ENCODE measurements at regions not wholly inside any gene's neighbourhood (a gene's known extent, or its start where the extent isn't known, plus 50 kb on each side); places are given as distances from the start of the nearest gene placed in this dataset.
A peak's percentile ranks its signal among the peaks of the same experiment; 100 is the strongest.
"Not testable (repeated sequence)": the region's sequence is repeated elsewhere in the genome, so short reads cannot be mapped to it uniquely, and the experiment has no call there.

DNA sequence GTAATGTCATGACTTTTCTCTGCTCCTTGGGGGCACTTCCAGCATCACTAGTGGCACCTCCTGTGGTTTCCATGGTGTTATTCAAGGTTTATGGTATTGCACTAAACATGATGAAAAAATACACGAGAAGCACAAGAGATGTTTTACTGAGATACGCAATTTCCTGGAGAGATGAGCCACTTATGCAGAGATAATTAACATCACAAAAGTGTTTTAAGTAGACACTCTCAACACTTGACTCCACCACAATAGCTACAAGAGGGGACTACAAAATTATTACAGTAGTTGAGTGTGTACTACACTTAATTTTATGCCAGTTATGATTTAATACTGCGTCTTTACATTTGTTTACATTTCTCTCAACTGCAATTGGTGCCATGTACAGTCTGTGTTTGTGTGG lies 906.7 kb downstream of the DNAJB9 start:
- TF ChIP-seq, protein P1, sequence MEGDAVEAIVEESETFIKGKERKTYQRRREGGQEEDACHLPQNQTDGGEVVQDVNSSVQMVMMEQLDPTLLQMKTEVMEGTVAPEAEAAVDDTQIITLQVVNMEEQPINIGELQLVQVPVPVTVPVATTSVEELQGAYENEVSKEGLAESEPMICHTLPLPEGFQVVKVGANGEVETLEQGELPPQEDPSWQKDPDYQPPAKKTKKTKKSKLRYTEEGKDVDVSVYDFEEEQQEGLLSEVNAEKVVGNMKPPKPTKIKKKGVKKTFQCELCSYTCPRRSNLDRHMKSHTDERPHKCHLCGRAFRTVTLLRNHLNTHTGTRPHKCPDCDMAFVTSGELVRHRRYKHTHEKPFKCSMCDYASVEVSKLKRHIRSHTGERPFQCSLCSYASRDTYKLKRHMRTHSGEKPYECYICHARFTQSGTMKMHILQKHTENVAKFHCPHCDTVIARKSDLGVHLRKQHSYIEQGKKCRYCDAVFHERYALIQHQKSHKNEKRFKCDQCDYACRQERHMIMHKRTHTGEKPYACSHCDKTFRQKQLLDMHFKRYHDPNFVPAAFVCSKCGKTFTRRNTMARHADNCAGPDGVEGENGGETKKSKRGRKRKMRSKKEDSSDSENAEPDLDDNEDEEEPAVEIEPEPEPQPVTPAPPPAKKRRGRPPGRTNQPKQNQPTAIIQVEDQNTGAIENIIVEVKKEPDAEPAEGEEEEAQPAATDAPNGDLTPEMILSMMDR (IDR thresholded peaks at IDR 0.05; ENCODE audit: control extremely low read depth, extremely low read depth): no peak
- no peak overlapping the region for H3K9ac ChIP-seq (ENCODE audit: insufficient read depth in 1 of 2, low read length in 2 of 2)
- no peaks in the 10 kb centered on the region for H3K9me3 ChIP-seq (ENCODE audit: control insufficient read depth in 4 of 4, insufficient read depth in 3 of 4, low read length in 3 of 4)
- H3K27me3 ChIP-seq (ENCODE audit: control insufficient read depth in 3 of 3, insufficient read depth in 3 of 3, low read length in 2 of 3): no peaks in the 10 kb centered on the region
- WGBS, 2 donors: 84 to 85% methylated on average over 3 of the region's 3 CpGs
- H3K4me3 ChIP-seq: no peak overlapping the region
- ATAC-seq (ENCODE audit: insufficient read depth, low FRiP score): no peak
- no peak overlapping the region for H3K27ac ChIP-seq (ENCODE audit: low read depth in 1 of 2, low read length in 1 of 2)
- H3K4me1 ChIP-seq (ENCODE audit: control insufficient read depth in 5 of 5, insufficient read depth in 5 of 5, low read length in 5 of 5): peaks cover 0 to 9% (median 0%) of the 10 kb centered on the region in 5 donors
- H3K36me3 ChIP-seq (ENCODE audit: control insufficient read depth in 4 of 4, insufficient read depth in 4 of 4, low read length in 4 of 4): no peaks in the 10 kb centered on the region
- no peak for DNase-seq

DNA sequence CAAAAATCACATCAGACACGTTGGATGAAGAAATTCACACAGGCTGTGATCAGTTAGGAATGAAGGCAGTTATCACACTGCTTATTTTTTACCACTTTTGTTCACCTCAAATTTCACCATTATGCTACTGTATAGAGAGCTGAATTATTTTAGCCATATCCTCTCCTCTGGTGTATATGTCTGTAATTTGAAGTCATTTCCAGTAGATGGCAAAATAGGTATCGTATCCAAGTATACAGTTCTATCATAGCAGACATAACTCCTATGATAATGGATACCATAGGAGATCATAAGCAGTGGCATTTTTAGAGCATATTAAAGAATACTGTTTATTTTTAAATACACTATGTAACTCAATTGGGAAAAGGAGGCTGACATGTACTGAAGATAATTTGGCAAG lies 909.7 kb downstream of the DNAJB9 start:
- TF ChIP-seq, protein P1 (IDR thresholded peaks at IDR 0.05; ENCODE audit: control extremely low read depth, extremely low read depth): no peak
- no peaks in the 10 kb centered on the region for H3K27me3 ChIP-seq (ENCODE audit: control insufficient read depth in 3 of 3, insufficient read depth in 3 of 3, low read length in 2 of 3)
- ATAC-seq (ENCODE audit: insufficient read depth, low FRiP score): no peak
- DNase-seq: peak in 2 of 3 donors; percentile 40 to 59
- H3K4me3 ChIP-seq: no peak overlapping the region
- no peak overlapping the region for H3K9ac ChIP-seq (ENCODE audit: insufficient read depth in 1 of 2, low read length in 2 of 2)
- peaks cover 0 to 10% (median 0%) of the 10 kb centered on the region in 5 donors for H3K4me1 ChIP-seq (ENCODE audit: control insufficient read depth in 5 of 5, insufficient read depth in 5 of 5, low read length in 5 of 5)
- H3K36me3 ChIP-seq (ENCODE audit: control insufficient read depth in 4 of 4, insufficient read depth in 4 of 4, low read length in 4 of 4): no peaks in the 10 kb centered on the region
- H3K9me3 ChIP-seq (ENCODE audit: control insufficient read depth in 4 of 4, insufficient read depth in 3 of 4, low read length in 3 of 4): no peaks in the 10 kb centered on the region
- H3K27ac ChIP-seq (ENCODE audit: low read depth in 1 of 2, low read length in 1 of 2): no peak overlapping the region
- 40 to 70% methylated on average over 2 of the region's 2 CpGs for WGBS, 2 donors

DNA sequence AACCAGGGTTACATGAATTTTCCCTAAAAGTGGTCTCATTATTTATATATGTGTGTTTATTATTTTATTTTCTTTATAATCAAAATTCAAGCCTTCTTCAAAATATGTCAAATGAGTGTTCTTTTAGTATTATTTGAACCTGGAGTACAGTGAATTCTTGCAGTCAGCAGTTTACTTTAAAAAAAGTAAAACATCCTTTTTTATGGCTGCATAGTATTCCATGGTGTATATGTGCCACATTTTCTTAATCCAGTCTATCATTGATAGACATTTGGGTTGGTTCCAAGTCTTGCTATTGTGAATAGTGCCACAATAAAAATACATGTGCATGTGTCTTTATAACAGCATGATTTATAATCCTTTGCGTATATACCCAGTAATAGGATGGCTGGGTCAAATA lies 920.9 kb downstream of the DNAJB9 start:
- not testable (repeated sequence) for H3K4me1 ChIP-seq (ENCODE audit: control insufficient read depth in 5 of 5, insufficient read depth in 5 of 5, low read length in 5 of 5); H3K9ac ChIP-seq (ENCODE audit: insufficient read depth in 1 of 2, low read length in 2 of 2); H3K27me3 ChIP-seq (ENCODE audit: control insufficient read depth in 3 of 3, insufficient read depth in 3 of 3, low read length in 2 of 3); H3K9me3 ChIP-seq (ENCODE audit: control insufficient read depth in 4 of 4, insufficient read depth in 3 of 4, low read length in 3 of 4); H3K4me3 ChIP-seq; DNase-seq; H3K27ac ChIP-seq (ENCODE audit: low read depth in 1 of 2, low read length in 1 of 2); ATAC-seq (ENCODE audit: insufficient read depth, low FRiP score); H3K36me3 ChIP-seq (ENCODE audit: control insufficient read depth in 4 of 4, insufficient read depth in 4 of 4, low read length in 4 of 4)
- WGBS, 2 donors: 87 to 98% methylated on average over 1 of the region's 1 CpG

DNA sequence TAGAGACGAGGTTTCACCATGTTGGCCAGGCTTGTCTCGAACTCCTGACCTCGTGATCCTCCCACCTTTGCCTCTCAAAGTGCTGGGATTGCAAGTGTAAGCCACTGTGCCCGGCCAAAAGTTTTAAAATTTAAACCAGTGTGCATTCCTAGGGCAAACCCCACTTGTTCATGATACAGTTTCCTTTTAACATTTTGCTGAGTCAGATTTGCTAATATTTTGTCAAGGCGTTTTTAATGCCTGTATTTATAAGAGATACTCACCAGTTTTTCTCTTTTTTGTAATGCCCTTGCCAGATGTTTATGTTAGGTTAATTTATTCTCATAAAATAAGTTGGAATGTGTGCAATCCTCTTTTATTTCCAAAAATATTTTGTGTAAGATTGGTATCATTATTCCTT lies 927.4 kb downstream of the DNAJB9 start:
- H3K9me3 ChIP-seq (ENCODE audit: control insufficient read depth in 4 of 4, insufficient read depth in 3 of 4, low read length in 3 of 4): no peaks in the 10 kb centered on the region
- H3K27ac ChIP-seq (ENCODE audit: low read depth in 1 of 2, low read length in 1 of 2): no peak overlapping the region
- DNase-seq (no peak), ATAC-seq (ENCODE audit: insufficient read depth, low FRiP score) (no peak)
- no peaks in the 10 kb centered on the region for H3K4me1 ChIP-seq (ENCODE audit: control insufficient read depth in 5 of 5, insufficient read depth in 5 of 5, low read length in 5 of 5)
- 86 to 88% methylated on average over 5 of the region's 5 CpGs for WGBS, 2 donors
- no peaks in the 10 kb centered on the region for H3K27me3 ChIP-seq (ENCODE audit: control insufficient read depth in 3 of 3, insufficient read depth in 3 of 3, low read length in 2 of 3)
- no peaks in the 10 kb centered on the region for H3K36me3 ChIP-seq (ENCODE audit: control insufficient read depth in 4 of 4, insufficient read depth in 4 of 4, low read length in 4 of 4)
- H3K9ac ChIP-seq (ENCODE audit: insufficient read depth in 1 of 2, low read length in 2 of 2): no peak overlapping the region
- H3K4me3 ChIP-seq: no peak overlapping the region
- TF ChIP-seq, protein P1 (IDR thresholded peaks at IDR 0.05; ENCODE audit: control extremely low read depth, extremely low read depth): no peak
